IMR-90 (cell line): ENCODE measurements at regions not wholly inside any gene's neighbourhood (a gene's known extent, or its start where the extent isn't known, plus 50 kb on each side); places are given as distances from the start of the nearest gene placed in this dataset.

ENCODE experiments used
- CEBPB ChIP-seq: IDR thresholded peaks from 2 replicates; pipeline ENCODE4 v1.6.1; 2012; ENCODE audit warnings: low read depth, low read length, improper control_type of control experiment
- CHD1 ChIP-seq: IDR thresholded peaks from 2 replicates; pipeline ENCODE4 v1.6.1; 2012; ENCODE audit warnings: low read depth, low read length, improper control_type of control experiment
- ELK1 ChIP-seq: fragments of 150-350 bp; IDR thresholded peaks from 2 replicates; pipeline ENCODE4 v1.6.1; 2016; ENCODE audit warnings: low read depth, mild to moderate bottlenecking, low read length, moderate library complexity, borderline replicate concordance
- FOS ChIP-seq: fragments of 150-350 bp; IDR thresholded peaks from 2 replicates; pipeline ENCODE4 v1.6.1; 2016; ENCODE audit warnings: low read depth, low read length
- MAZ ChIP-seq: IDR thresholded peaks from 2 replicates; pipeline ENCODE4 v1.6.1; 2012; ENCODE audit warnings: low read depth, mild to moderate bottlenecking, low read length, improper control_type of control experiment, moderate library complexity, borderline replicate concordance
- MXI1 ChIP-seq: IDR thresholded peaks from 2 replicates; pipeline ENCODE4 v1.6.1; 2012; ENCODE audit warnings: low read depth, mild to moderate bottlenecking, low read length, moderate library complexity, borderline replicate concordance
- NFE2L2 ChIP-seq: fragments of 150-350 bp; IDR thresholded peaks from 2 replicates; pipeline ENCODE4 v1.6.1; 2016; ENCODE audit warnings: low read depth, mild to moderate bottlenecking, low read length
- POLR2A ChIP-seq: IDR thresholded peaks from 2 replicates; pipeline ENCODE4 v1.6.1; 2012; ENCODE audit warnings: mild to moderate bottlenecking, low read depth, low read length
- RAD21 ChIP-seq: IDR thresholded peaks from 2 replicates; pipeline ENCODE4 v1.6.1; 2012; ENCODE audit warnings: low read length, improper control_type of control experiment
- RCOR1 ChIP-seq: IDR thresholded peaks from 2 replicates; pipeline ENCODE4 v1.6.1; 2012; ENCODE audit warnings: mild to moderate bottlenecking, low read length, improper control_type of control experiment; ENCODE audit not compliant: insufficient replicate concordance
- RFX5 ChIP-seq: IDR thresholded peaks from 2 replicates; pipeline ENCODE4 v1.8.0; 2012; ENCODE audit warnings: low read depth, mild to moderate bottlenecking, low read length, moderate library complexity
- SMC3 ChIP-seq: fragments of 150-350 bp; IDR thresholded peaks from 2 replicates; pipeline ENCODE4 v1.6.1; 2016; ENCODE audit warnings: low read depth, mild to moderate bottlenecking, antibody characterized with exemption, low read length, moderate library complexity
- TF ChIP-seq, protein P1 (sequence below): conservative IDR thresholded peaks from 2 replicates; pipeline ENCODE4 v1.5.1; 2012; ENCODE audit warnings: mild to moderate bottlenecking, low read depth, low read length, improper control_type of control experiment

DNA sequence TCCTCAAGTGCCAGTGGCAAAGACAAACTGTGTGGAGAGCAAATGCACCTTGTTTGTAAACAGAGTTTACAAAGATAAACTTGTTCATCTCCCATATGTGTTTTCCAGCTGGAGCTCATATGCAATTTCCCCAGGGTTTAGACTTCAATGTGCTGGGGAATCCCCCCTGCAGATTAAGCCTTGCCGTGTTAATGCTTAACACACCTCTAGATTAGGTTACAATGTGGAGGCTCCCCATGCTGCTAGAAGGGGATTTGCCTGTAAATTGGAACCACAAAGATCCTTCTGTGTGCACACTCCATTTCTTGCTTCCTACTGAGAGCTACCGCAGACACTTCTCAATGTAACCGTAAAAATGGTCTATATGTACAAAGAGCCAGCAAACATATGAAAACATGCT lies 263.1 kb downstream of the TBX18 start:
- TF ChIP-seq, protein P1, sequence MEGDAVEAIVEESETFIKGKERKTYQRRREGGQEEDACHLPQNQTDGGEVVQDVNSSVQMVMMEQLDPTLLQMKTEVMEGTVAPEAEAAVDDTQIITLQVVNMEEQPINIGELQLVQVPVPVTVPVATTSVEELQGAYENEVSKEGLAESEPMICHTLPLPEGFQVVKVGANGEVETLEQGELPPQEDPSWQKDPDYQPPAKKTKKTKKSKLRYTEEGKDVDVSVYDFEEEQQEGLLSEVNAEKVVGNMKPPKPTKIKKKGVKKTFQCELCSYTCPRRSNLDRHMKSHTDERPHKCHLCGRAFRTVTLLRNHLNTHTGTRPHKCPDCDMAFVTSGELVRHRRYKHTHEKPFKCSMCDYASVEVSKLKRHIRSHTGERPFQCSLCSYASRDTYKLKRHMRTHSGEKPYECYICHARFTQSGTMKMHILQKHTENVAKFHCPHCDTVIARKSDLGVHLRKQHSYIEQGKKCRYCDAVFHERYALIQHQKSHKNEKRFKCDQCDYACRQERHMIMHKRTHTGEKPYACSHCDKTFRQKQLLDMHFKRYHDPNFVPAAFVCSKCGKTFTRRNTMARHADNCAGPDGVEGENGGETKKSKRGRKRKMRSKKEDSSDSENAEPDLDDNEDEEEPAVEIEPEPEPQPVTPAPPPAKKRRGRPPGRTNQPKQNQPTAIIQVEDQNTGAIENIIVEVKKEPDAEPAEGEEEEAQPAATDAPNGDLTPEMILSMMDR = no peak
- TF ChIP-seq SMC3 (no peak), CHD1 (no peak), RAD21 (no peak), NFE2L2 (no peak), RCOR1 (no peak), POLR2A (no peak), MXI1 (no peak), RFX5 (no peak), ELK1 (no peak), MAZ (no peak), CEBPB (no peak), FOS (no peak)
